Activated naive CD4-positive, alpha-beta T cell treated with anti-CD3 and anti-CD28 coated beads, Interleukin-2, amount 10 ng/mL, durations not matched to agents 7 days and 5 days (primary cell): ENCODE measurements at regions not wholly inside any gene's neighbourhood (a gene's known extent, or its start where the extent isn't known, plus 50 kb on each side); places are given as distances from the start of the nearest gene placed in this dataset.

Source experiments
- CTCF ChIA-PET: fragments of 350-600 bp; sonication (Branson Sonifier 250); formaldehyde crosslinking; loops from one replicate; lab custom pipeline; 2021; ENCODE audit warnings: antibody characterized with exemption; lab: Charles Lee
- DNase-seq: peaks from one replicate; pipeline ENCODE4 v3.0.0-alpha.2; 2020
- H3K27ac Mint-ChIP-seq: one replicate; pipeline ENCODE4 v1.8.0; 2021; ENCODE audit warnings: mild to moderate bottlenecking, moderate library complexity, mixed read lengths
- H3K27me3 Mint-ChIP-seq: one replicate; pipeline ENCODE4 v1.8.0; 2021; ENCODE audit warnings: mild to moderate bottlenecking, mixed read lengths
- H3K36me3 Mint-ChIP-seq: one replicate; pipeline ENCODE4 v1.8.0; 2021; ENCODE audit warnings: mixed read lengths
- H3K4me1 Mint-ChIP-seq: one replicate; pipeline ENCODE4 v1.8.0; 2021; ENCODE audit warnings: mixed read lengths
- H3K4me3 Mint-ChIP-seq: one replicate; pipeline ENCODE4 v1.8.0; 2021; ENCODE audit warnings: mild to moderate bottlenecking, moderate library complexity, mixed read lengths
- H3K9me3 Mint-ChIP-seq: one replicate; pipeline ENCODE4 v1.8.0; 2021; ENCODE audit warnings: mixed read lengths

DNA sequence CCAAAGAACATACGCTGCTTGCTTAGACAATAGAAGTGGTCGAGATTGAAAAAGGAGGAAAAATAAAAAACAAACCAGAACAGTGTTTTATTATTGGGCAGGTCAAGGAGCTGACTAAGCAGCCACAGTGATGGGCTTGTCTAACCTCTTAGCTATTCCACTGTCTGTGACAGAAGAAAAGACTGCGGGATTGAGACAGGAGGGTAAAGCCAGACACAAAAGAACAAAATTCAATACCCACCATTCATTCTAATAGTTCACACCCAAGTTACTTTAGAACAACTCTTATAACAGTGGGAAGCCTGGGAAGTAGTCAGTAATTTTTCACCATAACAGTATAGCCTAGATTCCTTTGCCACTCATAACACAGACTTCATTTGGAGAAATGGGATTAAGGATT lies 435.4 kb downstream of the MFSD1 start:
- H3K36me3 Mint-ChIP-seq: no peaks in the 10 kb centered on the region
- CTCF ChIA-PET: no interaction called here

DNA sequence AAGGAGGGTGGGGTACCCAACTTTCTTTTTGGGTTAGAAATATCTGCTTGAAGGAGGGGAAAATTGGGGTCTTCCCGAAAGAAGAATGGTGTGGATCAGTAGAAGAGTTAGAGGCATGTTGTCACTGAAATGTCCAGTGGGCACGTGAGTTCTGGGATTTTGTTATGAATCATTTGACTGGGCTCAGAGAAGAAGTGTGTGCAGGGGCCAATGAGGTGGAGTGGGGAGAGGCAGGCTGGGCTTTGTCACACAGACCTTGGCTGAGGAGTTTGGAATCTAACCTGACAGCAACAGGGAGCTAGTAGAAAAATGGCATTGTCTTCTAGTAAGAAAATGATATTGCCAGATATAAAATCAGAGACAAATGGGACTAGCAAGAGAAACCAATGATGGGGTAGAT lies 436.8 kb downstream of the MFSD1 start:
- CTCF ChIA-PET: no interaction called here
- Mint-ChIP-seq H3K27me3 (no peaks in the 10 kb centered on the region), H3K36me3 (no peaks in the 10 kb centered on the region), H3K27ac (no peak overlapping the region), H3K4me1 (no peaks in the 10 kb centered on the region), H3K4me3 (no peak overlapping the region), H3K9me3 (no peaks in the 10 kb centered on the region)
- no peak for DNase-seq

More for the DNA sequence above, 435.4 kb downstream of the MFSD1 start:
- no peaks in the 10 kb centered on the region for H3K27me3 Mint-ChIP-seq
- no peak for DNase-seq
- H3K4me3 Mint-ChIP-seq: no peak overlapping the region
- H3K9me3 Mint-ChIP-seq: no peaks in the 10 kb centered on the region
- H3K27ac Mint-ChIP-seq: no peak overlapping the region
- no peaks in the 10 kb centered on the region for H3K4me1 Mint-ChIP-seq

DNA sequence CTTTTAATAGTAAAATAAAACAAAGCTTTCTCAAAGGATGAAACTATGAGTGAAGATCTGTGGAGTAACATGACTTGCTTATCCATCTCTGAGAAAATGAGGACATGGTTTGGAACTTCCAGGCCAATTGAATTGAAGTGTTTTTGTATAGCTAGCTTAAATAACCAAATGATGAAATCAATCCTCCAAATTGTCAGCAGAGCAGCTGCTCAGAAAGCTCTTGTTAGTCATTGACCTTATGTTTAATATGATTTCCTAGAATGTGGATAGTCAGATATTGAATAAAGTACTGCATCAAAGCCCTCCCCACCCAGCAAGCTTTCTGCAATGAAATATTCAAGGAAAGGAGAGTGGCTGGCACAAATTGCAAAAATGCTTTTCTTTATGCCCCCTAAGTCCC lies 437.2 kb downstream of the MFSD1 start:
- CTCF ChIA-PET: no interaction called here
- DNase-seq: no peak

DNA sequence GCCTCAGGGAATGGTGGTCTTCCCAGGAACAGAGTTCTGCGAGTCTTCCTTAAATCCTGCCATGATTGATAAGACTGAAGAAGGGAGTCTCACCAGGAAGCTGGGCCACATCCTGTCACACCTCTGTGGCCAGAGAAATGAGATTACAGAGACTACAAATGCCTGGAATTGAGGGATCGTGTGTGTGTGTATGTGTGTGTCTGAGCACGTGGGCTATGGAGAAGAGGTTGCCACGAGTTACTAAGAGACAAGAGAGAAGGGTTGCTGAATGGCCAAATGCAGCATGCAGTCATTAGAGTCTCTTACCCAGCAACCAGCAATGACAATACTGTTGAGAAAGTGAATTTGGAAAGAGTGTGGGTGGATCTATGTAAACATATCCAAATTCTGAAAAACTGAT lies 443.1 kb downstream of the MFSD1 start:
- H3K4me1 Mint-ChIP-seq: no peaks in the 10 kb centered on the region
- no peaks in the 10 kb centered on the region for H3K27me3 Mint-ChIP-seq

More for the DNA sequence above, 437.2 kb downstream of the MFSD1 start:
- no peaks in the 10 kb centered on the region for H3K27me3 Mint-ChIP-seq
- H3K4me3 Mint-ChIP-seq: no peak overlapping the region
- H3K9me3 Mint-ChIP-seq: no peaks in the 10 kb centered on the region
- no peaks in the 10 kb centered on the region for H3K36me3 Mint-ChIP-seq
- no peak overlapping the region for H3K27ac Mint-ChIP-seq
- no peaks in the 10 kb centered on the region for H3K4me1 Mint-ChIP-seq

DNA sequence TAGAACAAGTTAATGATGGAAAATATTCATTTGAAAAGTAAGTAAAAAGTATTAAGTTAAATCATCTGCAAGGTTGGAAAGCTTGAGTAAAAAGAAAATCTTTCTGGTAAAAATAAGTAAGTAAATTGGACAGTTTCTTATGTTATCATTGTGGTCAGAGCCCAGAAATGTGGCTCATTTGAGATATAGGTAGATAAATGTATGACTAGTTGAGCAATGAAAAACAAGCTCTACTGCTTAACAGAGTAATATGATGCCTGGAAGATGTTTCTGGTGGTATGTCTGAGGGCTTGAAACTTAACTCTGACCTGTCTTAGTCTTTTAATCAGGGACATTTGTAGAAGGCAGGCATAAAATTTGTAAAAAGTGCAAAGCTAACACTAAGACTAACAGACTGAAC lies 444.0 kb downstream of the MFSD1 start:
- no peak for DNase-seq
- Mint-ChIP-seq H3K27me3 (no peaks in the 10 kb centered on the region), H3K36me3 (no peaks in the 10 kb centered on the region), H3K4me1 (no peaks in the 10 kb centered on the region), H3K4me3 (no peak overlapping the region), H3K9me3 (no peaks in the 10 kb centered on the region), H3K27ac (no peak overlapping the region)
- CTCF ChIA-PET: interaction anchor here (1.2 kb wide), 1 partner anchor 15 kb away, joined by 4 read pairs; no protein-coding TSS in a partner anchor

More for the DNA sequence above, 443.1 kb downstream of the MFSD1 start:
- DNase-seq: no peak
- Mint-ChIP-seq H3K9me3 (no peaks in the 10 kb centered on the region), H3K36me3 (no peaks in the 10 kb centered on the region), H3K4me3 (no peak overlapping the region), H3K27ac (no peak overlapping the region)
- CTCF ChIA-PET: no interaction called here

DNA sequence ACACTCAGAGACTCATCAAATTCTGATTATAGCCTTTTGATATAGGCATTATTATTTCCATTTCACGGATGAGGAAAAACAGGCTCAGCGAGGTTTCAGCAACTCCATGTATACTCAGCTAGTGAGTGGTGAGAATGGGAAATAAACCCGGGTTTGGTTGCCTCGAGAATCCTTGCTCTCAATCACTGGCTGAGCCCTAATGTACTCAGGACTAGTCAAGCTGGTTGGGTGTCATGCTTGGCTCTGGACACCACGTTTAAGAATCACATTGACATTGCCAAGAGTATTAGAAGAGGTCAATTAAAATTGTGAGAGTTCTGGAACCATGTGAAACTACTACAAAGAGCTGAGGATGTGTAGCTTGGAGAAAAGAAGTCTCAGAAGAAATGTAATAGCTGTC lies 444.5 kb downstream of the MFSD1 start:
- no peak for DNase-seq
- Mint-ChIP-seq H3K4me1 (no peaks in the 10 kb centered on the region), H3K9me3 (no peaks in the 10 kb centered on the region), H3K27me3 (no peaks in the 10 kb centered on the region), H3K36me3 (no peaks in the 10 kb centered on the region), H3K4me3 (no peak overlapping the region), H3K27ac (no peak overlapping the region)
- CTCF ChIA-PET: interaction anchor here (1.2 kb wide), 1 partner anchor 14 kb away, joined by 4 read pairs; no protein-coding TSS in a partner anchor

DNA sequence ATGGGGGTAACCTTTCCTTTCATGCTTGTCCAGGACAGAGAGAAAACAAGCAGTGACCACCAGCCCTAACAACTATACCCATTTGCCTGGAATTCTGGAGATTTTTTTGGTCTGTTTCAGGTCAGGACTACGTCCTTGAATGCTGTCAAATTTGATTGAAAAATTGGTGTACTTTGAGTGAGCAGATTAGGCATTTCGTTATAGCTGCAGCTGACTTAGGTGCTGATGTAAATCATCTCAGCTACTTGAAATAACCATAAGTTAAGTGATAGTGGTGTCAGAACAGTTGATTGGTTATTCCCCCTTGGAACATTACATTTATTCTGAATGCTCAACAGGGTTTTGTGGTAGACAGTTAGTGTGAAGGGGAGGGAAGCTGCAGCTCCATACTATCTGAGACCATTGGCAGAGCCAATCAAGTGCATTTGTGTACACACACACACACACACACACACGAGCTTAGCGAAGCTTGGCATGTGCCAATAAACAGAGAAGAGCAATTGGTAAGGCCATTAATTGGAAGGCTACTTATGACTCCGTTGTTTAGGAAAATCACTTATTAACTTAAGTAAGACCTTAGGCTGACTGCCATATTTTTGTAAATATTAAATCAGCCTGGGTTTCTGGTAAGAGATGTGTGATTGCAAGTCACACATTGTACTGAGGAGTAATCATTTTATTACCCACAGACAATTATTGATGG lies 447.8 kb downstream of the MFSD1 start:
- H3K4me3 Mint-ChIP-seq: no peak overlapping the region
- CTCF ChIA-PET: interaction anchor here (4.1 kb wide), 1 partner anchor 454 kb away, joined by 13 read pairs; no protein-coding TSS in a partner anchor
- DNase-seq: no peak
- H3K9me3 Mint-ChIP-seq: peaks cover 17% of the 10 kb centered on the region
- no peak overlapping the region for H3K27ac Mint-ChIP-seq
- H3K4me1 Mint-ChIP-seq: no peaks in the 10 kb centered on the region
- peaks cover 3% of the 10 kb centered on the region for H3K27me3 Mint-ChIP-seq
- H3K36me3 Mint-ChIP-seq: peaks cover 4% of the 10 kb centered on the region

DNA sequence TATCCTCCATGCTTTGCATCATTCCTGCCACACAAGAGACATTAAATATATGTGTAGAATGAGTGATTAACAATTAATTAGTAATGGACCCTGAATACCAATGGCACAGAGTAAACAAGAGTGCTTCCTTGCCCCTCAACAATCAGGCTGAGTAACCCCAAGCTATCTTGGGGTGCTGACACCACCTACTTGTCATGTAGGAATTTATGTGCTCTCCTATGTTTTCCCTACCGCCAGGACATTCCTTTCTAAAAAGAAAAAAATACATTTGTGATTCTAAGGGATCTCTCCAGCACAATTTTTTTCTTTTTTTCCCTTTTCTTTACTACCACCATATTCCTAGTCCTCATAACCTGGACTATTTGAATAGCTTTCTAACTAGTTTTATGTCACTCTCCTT lies 449.1 kb downstream of the MFSD1 start:
- H3K36me3 Mint-ChIP-seq: peaks cover 4% of the 10 kb centered on the region
- no peaks in the 10 kb centered on the region for H3K4me1 Mint-ChIP-seq
- peaks cover 17% of the 10 kb centered on the region for H3K9me3 Mint-ChIP-seq
- CTCF ChIA-PET: interaction anchor here (1.9 to 4.1 kb wide), 3 partner anchors 21 to 456 kb away, joined by 7 to 13 read pairs (median 13); no protein-coding TSS in a partner anchor
- H3K4me3 Mint-ChIP-seq: no peak overlapping the region
- peaks cover 4% of the 10 kb centered on the region for H3K27me3 Mint-ChIP-seq
- H3K27ac Mint-ChIP-seq: no peak overlapping the region
- no peak for DNase-seq

DNA sequence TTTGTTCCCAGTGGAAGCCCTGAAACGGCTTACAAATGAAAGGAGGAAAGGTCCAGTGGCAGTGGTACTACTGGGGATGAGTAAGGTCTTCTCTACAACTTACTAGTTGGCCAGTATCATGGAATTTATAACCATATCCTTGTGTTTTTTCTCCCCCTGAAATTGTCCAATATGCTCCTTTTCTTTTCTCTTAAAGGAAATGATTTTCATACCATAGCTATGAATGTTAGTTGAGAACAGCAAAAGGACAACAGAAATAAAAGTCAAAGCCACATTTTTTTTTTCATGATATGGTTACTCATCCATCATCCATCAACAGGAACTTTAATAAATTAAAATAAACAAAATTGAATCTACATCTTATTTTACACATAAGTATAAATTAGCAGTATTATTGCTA lies 450.4 kb downstream of the MFSD1 start:
- peaks cover 4% of the 10 kb centered on the region for H3K27me3 Mint-ChIP-seq
- H3K27ac Mint-ChIP-seq: no peak overlapping the region
- H3K9me3 Mint-ChIP-seq: peaks cover 17% of the 10 kb centered on the region
- H3K36me3 Mint-ChIP-seq: peaks cover 4% of the 10 kb centered on the region
- CTCF ChIA-PET: interaction anchor here (1.3 to 4.1 kb wide), 5 partner anchors 9 to 457 kb away, joined by 4 to 13 read pairs (median 7); no protein-coding TSS in a partner anchor
- no peak overlapping the region for H3K4me3 Mint-ChIP-seq
- no peak for DNase-seq
- H3K4me1 Mint-ChIP-seq: no peaks in the 10 kb centered on the region

DNA sequence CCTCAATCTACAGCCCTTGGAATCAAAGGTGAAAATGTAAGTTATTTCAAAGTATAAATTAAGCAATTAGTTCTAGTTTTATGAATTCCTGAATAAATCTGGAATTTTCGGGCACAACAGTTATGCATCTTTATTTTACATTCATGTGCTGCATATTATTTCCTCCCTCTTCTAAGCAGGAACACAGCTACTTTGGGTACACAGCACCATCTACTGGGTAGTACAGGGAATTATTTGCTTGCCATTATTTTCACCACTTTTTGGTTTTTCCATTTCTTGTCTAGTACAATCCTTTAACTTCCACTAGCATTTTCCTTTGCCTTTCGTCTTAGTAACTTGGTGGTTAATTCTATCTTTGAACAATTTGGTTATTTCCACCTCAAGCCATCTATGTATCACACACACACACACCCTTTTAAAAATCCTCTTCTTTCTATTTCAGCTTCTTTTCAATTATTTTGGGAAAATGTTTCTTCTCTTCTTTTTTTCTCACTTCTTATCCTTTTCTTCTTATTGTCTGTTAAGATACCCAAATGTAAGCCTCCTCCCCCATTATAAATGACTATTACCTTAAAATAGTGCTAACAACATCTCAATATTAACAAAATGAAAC lies 451.0 kb downstream of the MFSD1 start:
- Mint-ChIP-seq H3K9me3 (peaks cover 17% of the 10 kb centered on the region), H3K4me1 (no peaks in the 10 kb centered on the region), H3K27ac (no peak overlapping the region), H3K4me3 (no peak overlapping the region), H3K36me3 (peaks cover 4% of the 10 kb centered on the region), H3K27me3 (peaks cover 4% of the 10 kb centered on the region)
- no peak for DNase-seq
- CTCF ChIA-PET: interaction anchor here (1.2 to 4.1 kb wide), 6 partner anchors 8 to 608 kb away, joined by 3 to 13 read pairs (median 6); partner anchors contain the start of gene GFM1

DNA sequence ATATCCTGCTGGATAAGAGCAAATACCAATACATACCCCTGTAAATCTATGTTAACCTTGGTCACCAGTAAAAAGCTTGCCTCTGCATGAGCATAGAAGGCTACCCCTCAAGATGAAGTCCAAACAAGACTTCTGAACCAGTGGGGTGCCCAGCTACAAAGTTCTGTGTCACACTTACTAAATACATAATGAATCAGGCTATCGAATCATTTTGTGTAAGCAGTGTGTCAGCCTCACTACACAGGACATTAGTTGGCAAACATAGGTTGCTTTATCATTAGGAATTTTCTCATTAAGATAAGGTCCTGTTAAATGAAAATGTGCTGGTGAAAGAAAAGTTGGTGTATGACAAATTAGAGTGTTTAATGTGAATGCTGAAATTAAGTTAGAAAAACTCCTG lies 452.0 kb downstream of the MFSD1 start:
- H3K9me3 Mint-ChIP-seq: peaks cover 17% of the 10 kb centered on the region
- peaks cover 4% of the 10 kb centered on the region for H3K36me3 Mint-ChIP-seq
- H3K4me3 Mint-ChIP-seq: no peak overlapping the region
- no peak overlapping the region for H3K27ac Mint-ChIP-seq
- no peaks in the 10 kb centered on the region for H3K4me1 Mint-ChIP-seq
- CTCF ChIA-PET: interaction anchor here (1.2 to 4.1 kb wide), 3 partner anchors 408 to 609 kb away, joined by 3 to 13 read pairs (median 13); partner anchors contain the start of gene GFM1
- no peak for DNase-seq
- peaks cover 4% of the 10 kb centered on the region for H3K27me3 Mint-ChIP-seq

DNA sequence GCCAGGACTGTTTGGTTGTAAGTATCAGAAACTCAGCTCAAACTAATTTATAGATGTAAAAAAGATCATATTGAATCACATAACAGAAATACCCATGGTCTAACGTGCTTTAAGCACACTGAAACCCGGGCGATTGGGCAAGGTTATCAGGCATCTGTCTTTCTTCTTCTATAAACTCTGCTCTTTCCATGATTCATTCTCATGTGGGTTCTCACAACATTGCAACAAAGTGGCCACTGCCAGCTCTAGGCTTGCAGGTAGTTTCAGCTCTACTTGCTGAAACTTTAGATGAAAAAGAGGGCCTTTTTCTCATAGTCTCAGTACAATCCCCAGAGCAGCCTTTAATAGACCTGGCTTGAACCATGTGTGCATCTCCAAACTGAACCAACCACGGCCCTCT lies 456.1 kb downstream of the MFSD1 start:
- Mint-ChIP-seq H3K27me3 (peaks cover 4% of the 10 kb centered on the region), H3K4me3 (no peak overlapping the region), H3K36me3 (peaks cover 2% of the 10 kb centered on the region), H3K9me3 (peaks cover 6% of the 10 kb centered on the region), H3K4me1 (no peaks in the 10 kb centered on the region), H3K27ac (no peak overlapping the region)
- no peak for DNase-seq
- CTCF ChIA-PET: interaction anchor here (1.0 to 3.0 kb wide), 3 partner anchors 8 to 416 kb away, joined by 3 to 26 read pairs (median 5); no protein-coding TSS in a partner anchor

DNA sequence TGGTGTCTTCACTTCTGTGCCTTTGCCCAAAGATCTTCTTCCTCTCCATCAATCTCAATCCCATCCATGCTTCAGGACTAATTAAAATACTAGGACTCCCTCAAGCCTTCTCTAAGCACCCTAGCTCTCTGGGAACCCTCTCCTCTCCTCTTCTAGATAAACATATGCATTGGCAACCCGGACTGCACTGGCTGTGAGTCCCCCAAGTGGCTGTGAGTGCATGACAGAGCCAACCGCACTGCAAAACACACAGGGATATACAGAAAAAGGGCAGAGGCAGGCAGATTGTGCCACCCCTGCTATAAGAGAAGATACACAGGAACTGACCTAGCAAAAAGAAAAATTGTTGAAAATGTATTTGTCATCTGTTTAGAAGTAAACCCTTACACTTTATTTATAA lies 457.1 kb downstream of the MFSD1 start:
- Mint-ChIP-seq H3K27me3 (peaks cover 4% of the 10 kb centered on the region), H3K27ac (no peak overlapping the region), H3K36me3 (no peaks in the 10 kb centered on the region), H3K9me3 (no peaks in the 10 kb centered on the region), H3K4me3 (no peak overlapping the region), H3K4me1 (no peaks in the 10 kb centered on the region)
- CTCF ChIA-PET: interaction anchor here (0.6 to 3.2 kb wide), 5 partner anchors 341 to 584 kb away, joined by 3 to 49 read pairs (median 6); no protein-coding TSS in a partner anchor
- DNase-seq: no peak

DNA sequence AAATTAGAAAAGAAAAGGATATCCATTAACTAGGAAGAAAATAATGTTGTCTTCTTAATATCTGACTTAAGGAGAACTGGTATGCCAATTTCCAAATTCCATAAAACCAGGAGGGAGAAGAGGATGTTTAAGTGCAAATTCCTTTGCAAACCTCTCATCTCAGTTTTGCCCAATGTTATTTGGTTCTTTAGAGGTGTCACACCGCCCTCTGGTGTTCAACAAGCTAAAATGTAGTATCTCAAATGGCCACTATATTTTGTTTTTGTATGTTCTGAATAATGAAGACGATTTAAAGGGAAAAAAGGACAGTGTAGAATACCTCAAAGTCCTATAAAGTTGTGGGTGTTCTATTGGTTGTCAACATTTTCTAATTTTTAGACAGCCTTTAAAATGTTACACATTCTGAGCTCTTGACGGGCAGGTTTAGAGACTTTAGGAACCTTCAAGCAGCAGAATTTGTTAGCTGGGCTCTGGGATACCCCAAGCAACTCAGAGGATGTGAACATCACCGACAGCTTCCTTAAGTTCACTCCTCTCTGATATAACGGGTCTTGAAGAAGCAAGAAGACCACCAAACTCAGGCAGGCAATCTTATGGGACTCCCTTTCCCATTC lies 458.3 kb downstream of the MFSD1 start:
- H3K27ac Mint-ChIP-seq: no peak overlapping the region
- no peak overlapping the region for H3K4me3 Mint-ChIP-seq
- H3K36me3 Mint-ChIP-seq: no peaks in the 10 kb centered on the region
- CTCF ChIA-PET: interaction anchor here (0.9 to 3.2 kb wide), 17 partner anchors 8 to 545 kb away, joined by 3 to 49 read pairs (median 4); partner anchors contain the start of gene MFSD1
- H3K4me1 Mint-ChIP-seq: no peaks in the 10 kb centered on the region
- H3K27me3 Mint-ChIP-seq: no peaks in the 10 kb centered on the region
- peak; percentile 54 for DNase-seq
- no peaks in the 10 kb centered on the region for H3K9me3 Mint-ChIP-seq
